SK-MEL-5 (cell line): ENCODE measurements at regions not wholly inside any gene's neighbourhood (a gene's known extent, or its start where the extent isn't known, plus 50 kb on each side); places are given as distances from the start of the nearest gene placed in this dataset.
"Not testable (repeated sequence)": the region's sequence is repeated elsewhere in the genome, so short reads cannot be mapped to it uniquely, and the experiment has no call there.

ENCODE experiments used
- DNase-seq: peaks from one replicate; pipeline ENCODE4 v3.0.0-alpha.2; 2016; ENCODE audit warnings: low read depth, low spot score
- in situ Hi-C: cut with HindIII; loops from 2 replicates; pipeline ENCODE4 v1.10.0; 2016; ENCODE audit warnings: low sequenced_read_pairs, high pct_unique_total_duplicates, low pct_unique_long_range_greater_than_20kb

- in situ Hi-C loops, result not testable (repeated sequence)
Measured at GRCh38 chr7:38331853-38332595, 58.6 kb upstream of the TARP start.

GRCh38 chr7:38330861-38331621 lies 57.6 kb upstream of the TARP start:
- peak; percentile 53 for DNase-seq
- in situ Hi-C loops, result no loop called here

More at GRCh38 chr7:38331853-38332595, 58.6 kb upstream of the TARP start:
- not testable (repeated sequence) for DNase-seq

GRCh38 chr7:38330039-38330438 lies 56.6 kb upstream of the TARP start:
- no peak for DNase-seq
- in situ Hi-C loops, result no loop called here

- in situ Hi-C loops, result no loop called here
- no peak for DNase-seq
Measured at GRCh38 chr7:38329340-38329739, 55.9 kb upstream of the TARP start.

- DNase-seq, result no peak
- in situ Hi-C loops, result no loop called here
Measured at GRCh38 chr7:38328814-38329213, 55.4 kb upstream of the TARP start.

- in situ Hi-C loops, result no loop called here
- DNase-seq, result no peak
Measured at GRCh38 chr7:38327637-38328036, 54.2 kb upstream of the TARP start.
